H1 (cell line): ENCODE measurements at regions not wholly inside any gene's neighbourhood (a gene's known extent, or its start where the extent isn't known, plus 50 kb on each side); places are given as distances from the start of the nearest gene placed in this dataset.

Source experiments
- CTCF ChIA-PET: fragments of 300-600 bp; sonication (Branson Sonifier 250); formaldehyde crosslinking; loops from one replicate; lab custom pipeline; 2021; ENCODE audit not compliant: partially characterized antibody; lab: Charles Lee
- POLR2A ChIA-PET: fragments of 300-600 bp; sonication (Branson Sonifier 250); formaldehyde crosslinking; loops from one replicate; lab custom pipeline; 2021; ENCODE audit warnings: inconsistent platforms; ENCODE audit not compliant: partially characterized antibody; lab: Charles Lee
- DNase-seq, 2 experiments: peaks; one replicate each; pipeline versions ENCODE4 v3.0.0 to v3.0.0-alpha.2; 2010 to 2022; ENCODE audit warnings: low spot score in 2 of 2, low read depth in 1 of 2, mixed read lengths in 1 of 2
- FAIRE-seq: peaks from 2 replicates; lab custom pipeline; 2011; peaks lifted over from hg19 to GRCh38; lab: Jason Lieb, UNC
- H2AFZ ChIP-seq: 2 replicates; pipeline ENCODE4 v1.8.1; 2012; ENCODE audit warnings: low read length, inconsistent platforms
- H2AK5ac ChIP-seq: 2 replicates; pipeline ENCODE4 v1.6.1; 2013; ENCODE audit warnings: low read depth, low read length
- H2BK120ac ChIP-seq: replicated peaks from 2 replicates; pipeline ENCODE3; 2013; ENCODE audit warnings: low read depth, low read length, inconsistent platforms
- H2BK12ac ChIP-seq: 2 replicates; pipeline ENCODE4 v1.6.1; 2013; ENCODE audit warnings: low read depth, low read length
- H2BK15ac ChIP-seq: 2 replicates; pipeline ENCODE4 v1.6.1; 2013; ENCODE audit warnings: low read length
- H2BK20ac ChIP-seq: 2 replicates; pipeline ENCODE4 v1.6.1; 2013; ENCODE audit warnings: low read length
- H2BK5ac ChIP-seq: 2 replicates; pipeline ENCODE4 v1.6.1; 2013; ENCODE audit warnings: low read depth, low read length
- H3K14ac ChIP-seq: 2 replicates; pipeline ENCODE4 v1.6.1; 2013; ENCODE audit warnings: inconsistent platforms; ENCODE audit not compliant: insufficient read length
- H3K18ac ChIP-seq: 2 replicates; pipeline ENCODE4 v1.6.1; 2013; ENCODE audit warnings: low read length; ENCODE audit errors: extremely low read depth
- H3K23ac ChIP-seq: 2 replicates; pipeline ENCODE4 v1.6.1; 2013; ENCODE audit warnings: inconsistent platforms; ENCODE audit not compliant: insufficient read length
- H3K23me2 ChIP-seq: 2 replicates; pipeline ENCODE4 v1.6.1; 2013; ENCODE audit warnings: low read depth, low read length
- H3K27ac ChIP-seq: 2 replicates; pipeline ENCODE4 v1.6.1; 2011; ENCODE audit warnings: low read depth, low read length, inconsistent platforms
- H3K27me3 ChIP-seq, 4 experiments: replicated peaks in 1 of 4; 1 replicate in 1 of 4; 2 replicates in 3 of 4; pipeline versions ENCODE4 v1.6.1 to v1.8.1; 2011 to 2013; ENCODE audit warnings: low read length in 3 of 4, mild to moderate bottlenecking in 3 of 4, inconsistent platforms in 2 of 4, mixed read lengths in 2 of 4, moderate library complexity in 1 of 4; ENCODE audit not compliant: control insufficient read depth in 3 of 4, insufficient read depth in 3 of 4; ENCODE audit errors: extremely low read depth in 1 of 4
- H3K36me3 ChIP-seq, 4 experiments: 2 replicates each; pipeline versions ENCODE4 v1.6.1 to v1.8.1; 2011 to 2013; ENCODE audit warnings: mild to moderate bottlenecking in 4 of 4, low read length in 3 of 4, moderate library complexity in 2 of 4, control low read depth in 1 of 4, inconsistent platforms in 1 of 4; ENCODE audit not compliant: insufficient read depth in 4 of 4, control insufficient read depth in 2 of 4
- H3K4ac ChIP-seq: replicated peaks from 2 replicates; pipeline ENCODE3; 2013; ENCODE audit warnings: low read length, low read depth, mixed read lengths, inconsistent platforms; ENCODE audit not compliant: insufficient read length
- H3K4me1 ChIP-seq, 4 experiments: replicated peaks in 1 of 4; 1 replicate in 1 of 4; 2 replicates in 3 of 4; pipeline versions ENCODE4 v1.6.1 to v1.8.1; 2011 to 2013; ENCODE audit warnings: low read length in 3 of 4, inconsistent platforms in 2 of 4, mixed read lengths in 1 of 4; ENCODE audit not compliant: insufficient read depth in 4 of 4, control insufficient read depth in 3 of 4
- H3K4me2 ChIP-seq, 2 experiments: 2 replicates each; pipeline versions ENCODE4 v1.6.1 to v1.8.1; 2011 to 2013; ENCODE audit warnings: low read depth in 2 of 2, low read length in 2 of 2, control low read depth in 1 of 2, inconsistent platforms in 1 of 2, mild to moderate bottlenecking in 1 of 2; ENCODE audit not compliant: insufficient read depth in 1 of 2
- H3K4me3 ChIP-seq, 4 experiments: fragments of 200-600, 300-600 bp in 1 of 4; sonication (generic), shearing (Covaris generic), sonication (Bioruptor Twin) in 1 of 4; 2 replicates each; pipeline versions ENCODE4 v1.5.1 to v1.8.1; 2011 to 2016; ENCODE audit warnings: low read length in 4 of 4, low read depth in 3 of 4, control low read depth in 2 of 4, inconsistent platforms in 2 of 4, mild to moderate bottlenecking in 2 of 4, mixed read lengths in 1 of 4, moderate library complexity in 1 of 4; ENCODE audit not compliant: insufficient read depth in 2 of 4; ENCODE audit errors: extremely low read depth in 1 of 4
- H3K56ac ChIP-seq: replicated peaks from 2 replicates; pipeline ENCODE3; 2013; ENCODE audit warnings: low read depth, mild to moderate bottlenecking, mixed read lengths, low read length, inconsistent platforms; ENCODE audit not compliant: insufficient read length
- H3K79me1 ChIP-seq: 2 replicates; pipeline ENCODE4 v1.6.1; 2013; ENCODE audit warnings: low read depth, low read length, control low read depth
- H3K79me2 ChIP-seq, 2 experiments: 2 replicates each; pipeline versions ENCODE4 v1.6.1 to v1.8.1; 2012 to 2013; ENCODE audit warnings: low read length in 2 of 2, mild to moderate bottlenecking in 2 of 2, inconsistent platforms in 1 of 2; ENCODE audit not compliant: insufficient read depth in 2 of 2, control insufficient read depth in 1 of 2
- H3K9ac ChIP-seq, 4 experiments: replicated peaks in 1 of 4; 1 replicate in 1 of 4; 2 replicates in 3 of 4; pipeline versions ENCODE4 v1.6.1 to v1.8.1; 2011 to 2013; ENCODE audit warnings: low read depth in 3 of 4, low read length in 3 of 4, control low read depth in 2 of 4, mild to moderate bottlenecking in 2 of 4, moderate library complexity in 2 of 4, inconsistent platforms in 1 of 4; ENCODE audit errors: extremely low read depth in 1 of 4
- H3K9me3 ChIP-seq, 2 experiments: 2 replicates each; pipeline versions ENCODE4 v1.6.1 to v1.8.1; 2012 to 2013; ENCODE audit warnings: mild to moderate bottlenecking in 2 of 2, moderate library complexity in 2 of 2, control low read depth in 1 of 2, inconsistent platforms in 1 of 2, low read depth in 1 of 2, low read length in 1 of 2, mixed read lengths in 1 of 2; ENCODE audit not compliant: insufficient read depth in 2 of 2
- H4K20me1 ChIP-seq, 2 experiments: replicated peaks in 1 of 2; 2 replicates each; pipeline versions ENCODE3 to v1.8.1; 2011 to 2013; ENCODE audit warnings: inconsistent platforms in 2 of 2, low read length in 2 of 2, mild to moderate bottlenecking in 1 of 2; ENCODE audit not compliant: insufficient read depth in 2 of 2, control insufficient read depth in 1 of 2
- H4K5ac ChIP-seq: 2 replicates; pipeline ENCODE4 v1.6.1; 2013; ENCODE audit warnings: low read length, low read depth, mixed read lengths, inconsistent platforms; ENCODE audit not compliant: insufficient read length
- H4K8ac ChIP-seq: 2 replicates; pipeline ENCODE4 v1.8.0; 2013; ENCODE audit warnings: mild to moderate bottlenecking, moderate library complexity, low read length, inconsistent platforms; ENCODE audit not compliant: insufficient read depth; ENCODE audit errors: extremely low read depth
- H4K91ac ChIP-seq: replicated peaks from 2 replicates; pipeline ENCODE3; 2013; ENCODE audit warnings: low read length, mixed read lengths, inconsistent platforms; ENCODE audit not compliant: insufficient read length
- BACH1 ChIP-seq: IDR thresholded peaks from 2 replicates; pipeline ENCODE4 v1.6.1; 2012; ENCODE audit warnings: low read length, improper control_type of control experiment
- BCL11A ChIP-seq, 2 experiments: IDR thresholded peaks; one replicate each; pipeline ENCODE4 v1.6.1; 2011; ENCODE audit warnings: low read depth in 2 of 2, low read length in 2 of 2, mild to moderate bottlenecking in 2 of 2
- CBX8 ChIP-seq: fragments of 300-800, 300-1000 bp; sonication (generic); IDR thresholded peaks from 2 replicates; pipeline ENCODE4 v1.7.1; 2016; ENCODE audit warnings: low read depth, low read length, borderline replicate concordance
- JUN ChIP-seq: IDR thresholded peaks from 2 replicates; pipeline ENCODE4 v1.6.1; 2011; ENCODE audit warnings: low read depth, mild to moderate bottlenecking, improper control_type of control experiment, low read length
- KDM5A ChIP-seq: fragments of 200-600 bp; IDR thresholded peaks from 2 replicates; pipeline ENCODE4 v1.7.1; 2012; ENCODE audit warnings: mild to moderate bottlenecking, low read length, inconsistent platforms, mixed read lengths
- POLR2AphosphoS5 ChIP-seq: IDR thresholded peaks from 2 replicates; pipeline ENCODE4 v1.6.1; 2011; ENCODE audit warnings: low read depth, low read length
- POU5F1 ChIP-seq: IDR thresholded peaks from 2 replicates; pipeline ENCODE4 v1.6.1; 2011; ENCODE audit warnings: low read depth, mild to moderate bottlenecking, low read length, moderate library complexity
- SIRT6 ChIP-seq: IDR thresholded peaks from one replicate; pipeline ENCODE4 v1.7.1; 2012; ENCODE audit warnings: low read length, inconsistent platforms
- SUZ12 ChIP-seq: fragments of 200-600 bp; sonication (generic); IDR thresholded peaks from 2 replicates; pipeline ENCODE4 v1.6.1; 2012; ENCODE audit warnings: mild to moderate bottlenecking, inconsistent platforms, low read length, moderate library complexity, mixed read lengths
- WGBS, 2 experiments: shearing (Covaris generic) in 1 of 2; methylation state at CpG; one replicate each; pipeline versions ENCODE4 v1.1.6 to v1.1.7; 2013 to 2015; ENCODE audit warnings: low lambda C conversion rate in 2 of 2, mixed read lengths in 2 of 2, inconsistent platforms in 1 of 2, low coverage in 1 of 2, missing lambda C conversion rate in 1 of 2; ENCODE audit not compliant: insufficient replicate concordance in 2 of 2, insufficient coverage in 1 of 2, insufficient read length in 1 of 2; ENCODE audit errors: extremely low coverage in 1 of 2, missing lambda C conversion rate in 1 of 2; 5-methylcytosine and 5-hydroxymethylcytosine counted together
- TF ChIP-seq, protein P1 (sequence below), 3 experiments: IDR thresholded peaks; 1 replicate in 2 of 3; 2 replicates in 1 of 3; pipeline versions ENCODE4 v1.5.1 to v1.6.1; 2011; ENCODE audit warnings: low read length in 3 of 3, mild to moderate bottlenecking in 3 of 3, inconsistent platforms in 2 of 3, low read depth in 1 of 3, moderate library complexity in 1 of 3; ENCODE audit not compliant: insufficient read depth in 1 of 3; ENCODE audit errors: control extremely low read depth in 1 of 3

DNA sequence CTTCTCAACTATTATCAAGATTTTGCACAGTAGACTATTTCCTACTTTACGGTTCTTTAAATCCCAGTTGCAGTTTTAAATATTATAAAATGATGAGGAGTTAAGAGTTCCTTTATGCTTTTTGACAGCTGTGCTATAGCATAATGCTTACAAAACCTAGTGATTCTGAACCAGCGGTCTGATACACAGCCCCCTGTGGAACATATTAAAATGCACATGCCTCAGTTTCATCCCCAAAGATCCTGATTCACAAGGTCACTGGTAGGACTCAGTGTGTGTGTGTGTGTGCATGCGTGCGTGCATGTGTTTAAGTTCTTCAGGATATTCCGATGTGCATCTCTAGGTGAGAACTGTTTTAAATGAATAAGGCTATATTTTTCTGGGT is 330.1 kb upstream of the TPM1 start:
- Histone ChIP-seq H3K4ac (no peak overlapping the region), H3K18ac (no peak overlapping the region), H3K27me3 (no peaks in the 10 kb centered on the region), H3K4me3 (no peak overlapping the region), H2BK12ac (no peak overlapping the region), H3K23me2 (no peaks in the 10 kb centered on the region), H3K79me1 (no peaks in the 10 kb centered on the region), H4K20me1 (no peaks in the 10 kb centered on the region), H2BK20ac (no peak overlapping the region), H3K79me2 (no peaks in the 10 kb centered on the region), H2AFZ (no peak overlapping the region), H2BK5ac (no peak overlapping the region), H3K9me3 (no peaks in the 10 kb centered on the region), H3K14ac (no peak overlapping the region), H4K91ac (no peak overlapping the region), H3K4me1 (peaks cover 0 to 5% (median 0%) of the 10 kb centered on the region in 4 experiments; a peak in 2 of 7 replicates), H3K27ac (no peak overlapping the region), H3K36me3 (no peaks in the 10 kb centered on the region; a peak in 4 of 8 replicates), H2BK120ac (no peak overlapping the region), H4K5ac (no peak overlapping the region), H4K8ac (no peak overlapping the region), H3K56ac (no peak overlapping the region), H2AK5ac (no peak overlapping the region), H3K23ac (no peak overlapping the region), H2BK15ac (no peak overlapping the region), H3K4me2 (no peak overlapping the region), H3K9ac (no peak overlapping the region)
- ChIA-PET CTCF (no interaction called here), POLR2A (no interaction called here)
- FAIRE-seq, result no peak
- no peak for DNase-seq
- WGBS, 2 experiments, result 79% methylated on average over 5 of the region's 5 CpGs; no CpG with 5 or more reads in 1 of the 2 experiments
- TF ChIP-seq BCL11A (IDR thresholded peaks at IDR 0.05; ENCODE audit: low read depth in 2 of 2, low read length in 2 of 2) (no peak), BACH1 (no peak), KDM5A (no peak), JUN (no peak), POLR2AphosphoS5 (no peak), CBX8 (no peak), SIRT6 (no peak), SUZ12 (no peak), POU5F1 (no peak)
- TF ChIP-seq, protein P1, sequence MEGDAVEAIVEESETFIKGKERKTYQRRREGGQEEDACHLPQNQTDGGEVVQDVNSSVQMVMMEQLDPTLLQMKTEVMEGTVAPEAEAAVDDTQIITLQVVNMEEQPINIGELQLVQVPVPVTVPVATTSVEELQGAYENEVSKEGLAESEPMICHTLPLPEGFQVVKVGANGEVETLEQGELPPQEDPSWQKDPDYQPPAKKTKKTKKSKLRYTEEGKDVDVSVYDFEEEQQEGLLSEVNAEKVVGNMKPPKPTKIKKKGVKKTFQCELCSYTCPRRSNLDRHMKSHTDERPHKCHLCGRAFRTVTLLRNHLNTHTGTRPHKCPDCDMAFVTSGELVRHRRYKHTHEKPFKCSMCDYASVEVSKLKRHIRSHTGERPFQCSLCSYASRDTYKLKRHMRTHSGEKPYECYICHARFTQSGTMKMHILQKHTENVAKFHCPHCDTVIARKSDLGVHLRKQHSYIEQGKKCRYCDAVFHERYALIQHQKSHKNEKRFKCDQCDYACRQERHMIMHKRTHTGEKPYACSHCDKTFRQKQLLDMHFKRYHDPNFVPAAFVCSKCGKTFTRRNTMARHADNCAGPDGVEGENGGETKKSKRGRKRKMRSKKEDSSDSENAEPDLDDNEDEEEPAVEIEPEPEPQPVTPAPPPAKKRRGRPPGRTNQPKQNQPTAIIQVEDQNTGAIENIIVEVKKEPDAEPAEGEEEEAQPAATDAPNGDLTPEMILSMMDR (IDR thresholded peaks at IDR 0.05; ENCODE audit: control extremely low read depth in 1 of 3, insufficient read depth in 1 of 3, low read depth in 1 of 3, low read length in 3 of 3), result no peak
